ENCODE measurements at regions not wholly inside any gene's neighbourhood (a gene's known extent, or its start where the extent isn't known, plus 50 kb on each side); places are given as distances from the start of the nearest gene placed in this dataset.

DNA sequence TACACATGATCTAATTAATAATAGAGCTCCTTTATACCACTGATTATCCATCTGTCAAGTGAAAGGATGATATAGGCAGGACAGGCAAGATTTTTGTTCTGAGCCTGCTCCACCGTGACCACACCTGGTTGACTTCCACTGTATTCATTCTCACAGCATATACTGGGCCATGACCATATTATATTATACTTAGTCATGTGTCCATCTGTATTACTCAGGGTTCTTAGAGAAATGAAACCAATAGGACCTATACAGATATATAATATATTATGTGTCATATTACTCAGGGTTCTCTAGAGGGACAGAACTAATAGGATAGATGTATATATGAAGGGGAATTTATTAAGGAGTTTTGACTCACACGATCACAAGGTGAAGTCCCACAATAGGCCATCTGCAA, 675.1 kb downstream of the GRXCR1 start:
- H3K9me3 ChIP-seq: no peaks in the 10 kb centered on the region
- TF ChIP-seq POLR2AphosphoS5 (IDR thresholded peaks at IDR 0.05) (no peak), EP300 (IDR thresholded peaks at IDR 0.05) (no peak), POLR2A (IDR thresholded peaks at IDR 0.05) (no peak)
- TF ChIP-seq, protein P1, sequence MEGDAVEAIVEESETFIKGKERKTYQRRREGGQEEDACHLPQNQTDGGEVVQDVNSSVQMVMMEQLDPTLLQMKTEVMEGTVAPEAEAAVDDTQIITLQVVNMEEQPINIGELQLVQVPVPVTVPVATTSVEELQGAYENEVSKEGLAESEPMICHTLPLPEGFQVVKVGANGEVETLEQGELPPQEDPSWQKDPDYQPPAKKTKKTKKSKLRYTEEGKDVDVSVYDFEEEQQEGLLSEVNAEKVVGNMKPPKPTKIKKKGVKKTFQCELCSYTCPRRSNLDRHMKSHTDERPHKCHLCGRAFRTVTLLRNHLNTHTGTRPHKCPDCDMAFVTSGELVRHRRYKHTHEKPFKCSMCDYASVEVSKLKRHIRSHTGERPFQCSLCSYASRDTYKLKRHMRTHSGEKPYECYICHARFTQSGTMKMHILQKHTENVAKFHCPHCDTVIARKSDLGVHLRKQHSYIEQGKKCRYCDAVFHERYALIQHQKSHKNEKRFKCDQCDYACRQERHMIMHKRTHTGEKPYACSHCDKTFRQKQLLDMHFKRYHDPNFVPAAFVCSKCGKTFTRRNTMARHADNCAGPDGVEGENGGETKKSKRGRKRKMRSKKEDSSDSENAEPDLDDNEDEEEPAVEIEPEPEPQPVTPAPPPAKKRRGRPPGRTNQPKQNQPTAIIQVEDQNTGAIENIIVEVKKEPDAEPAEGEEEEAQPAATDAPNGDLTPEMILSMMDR (IDR thresholded peaks at IDR 0.05): no peak
- H3K4me3 ChIP-seq: no peak overlapping the region
- WGBS, 2 donors: 78 to 79% methylated on average over 2 of the region's 2 CpGs
- H3K27me3 ChIP-seq: no peaks in the 10 kb centered on the region
- ATAC-seq (ENCODE audit: low FRiP score in 2 of 2): no peak
- no peaks in the 10 kb centered on the region for H3K36me3 ChIP-seq
- no peak for DNase-seq
- H3K27ac ChIP-seq: no peak overlapping the region
- H3K4me1 ChIP-seq: no peaks in the 10 kb centered on the region

DNA sequence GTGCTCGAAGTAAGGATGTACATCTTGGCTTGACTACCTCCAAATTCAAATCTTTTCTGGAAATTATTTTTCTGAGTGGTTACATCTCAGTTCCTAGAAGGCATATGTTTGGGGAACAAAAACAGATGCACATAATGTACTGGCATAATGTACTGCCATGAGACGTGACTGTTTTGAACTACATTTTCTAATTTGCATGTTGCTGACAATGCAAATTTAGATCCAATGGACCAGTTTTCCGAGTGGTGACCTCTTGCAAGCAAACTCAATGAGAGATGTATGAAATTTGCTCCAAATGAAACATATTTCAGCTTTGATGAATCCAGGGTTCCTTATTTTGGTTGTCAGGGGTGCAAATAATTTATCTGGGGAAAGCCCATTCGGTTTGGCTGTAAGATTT, 694.3 kb downstream of the GRXCR1 start:
- no peak overlapping the region for H3K4me3 ChIP-seq
- H3K27ac ChIP-seq: no peak overlapping the region
- whole genome bisulfite sequencing, 2 donors: 67 to 75% methylated on average over 4 of the region's 4 CpGs
- no peaks in the 10 kb centered on the region for H3K27me3 ChIP-seq
- no peaks in the 10 kb centered on the region for H3K4me1 ChIP-seq
- H3K9me3 ChIP-seq: no peaks in the 10 kb centered on the region
- ATAC-seq (ENCODE audit: low FRiP score in 2 of 2) (no peak), DNase-seq (no peak)
- TF ChIP-seq POLR2A (IDR thresholded peaks at IDR 0.05) (no peak), EP300 (IDR thresholded peaks at IDR 0.05) (no peak), POLR2AphosphoS5 (IDR thresholded peaks at IDR 0.05) (no peak)
- TF ChIP-seq, protein P1 (IDR thresholded peaks at IDR 0.05): no peak
- no peaks in the 10 kb centered on the region for H3K36me3 ChIP-seq

DNA sequence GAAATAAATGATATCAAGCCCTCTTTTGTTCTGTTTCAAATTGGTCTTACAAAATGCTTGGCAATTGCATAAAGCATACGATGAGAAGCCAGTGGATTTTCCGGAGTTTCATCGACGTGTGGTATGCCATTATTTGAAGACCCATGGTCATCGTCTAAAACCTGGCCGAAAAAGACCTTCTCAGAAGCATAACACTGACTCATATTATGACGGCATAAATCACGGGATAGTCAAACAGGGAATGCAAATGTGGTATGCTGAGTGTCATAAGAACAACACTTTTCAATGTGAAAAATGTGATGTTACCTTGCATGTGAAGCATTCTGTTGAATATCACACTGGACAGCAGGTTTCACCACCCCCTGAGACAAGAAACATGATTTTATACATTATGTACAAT, 695.2 kb downstream of the GRXCR1 start:
- Histone ChIP-seq H3K9me3 (no peaks in the 10 kb centered on the region), H3K36me3 (no peaks in the 10 kb centered on the region), H3K4me3 (no peak overlapping the region), H3K27ac (no peak overlapping the region), H3K27me3 (no peaks in the 10 kb centered on the region), H3K4me1 (no peaks in the 10 kb centered on the region)
- TF ChIP-seq POLR2AphosphoS5 (IDR thresholded peaks at IDR 0.05) (no peak), POLR2A (IDR thresholded peaks at IDR 0.05) (no peak), EP300 (IDR thresholded peaks at IDR 0.05) (no peak)
- TF ChIP-seq, protein P1 (IDR thresholded peaks at IDR 0.05): no peak
- DNase-seq (no peak), ATAC-seq (ENCODE audit: low FRiP score in 2 of 2) (no peak)
- WGBS, 2 donors: 88 to 95% methylated on average over 8 of the region's 8 CpGs

DNA sequence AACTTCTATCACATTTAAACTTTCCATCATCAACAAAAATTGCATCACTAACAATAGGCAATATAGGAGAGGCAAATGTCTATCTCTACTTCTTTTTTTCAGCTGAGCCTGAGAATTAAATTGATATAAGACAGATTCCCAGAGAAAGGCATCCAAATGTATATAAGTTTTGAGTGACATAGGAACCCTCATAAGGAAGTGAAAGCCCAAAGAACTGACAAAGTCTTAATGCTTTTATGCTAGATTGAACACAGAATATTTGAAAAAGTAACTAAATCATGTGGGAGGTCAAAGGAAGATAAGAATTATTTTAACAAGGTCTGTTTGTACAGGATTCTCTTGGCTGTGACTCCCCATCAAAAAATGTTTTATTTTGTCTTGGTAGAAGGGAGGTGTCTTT, 714.9 kb downstream of the GRXCR1 start:
- ATAC-seq (ENCODE audit: low FRiP score in 2 of 2): no peak
- H3K4me3 ChIP-seq: no peak overlapping the region
- H3K9me3 ChIP-seq: no peaks in the 10 kb centered on the region
- H3K27me3 ChIP-seq: no peaks in the 10 kb centered on the region
- H3K36me3 ChIP-seq: no peaks in the 10 kb centered on the region
- no peak for TF ChIP-seq POLR2A (IDR thresholded peaks at IDR 0.05)
- no peak for TF ChIP-seq POLR2AphosphoS5 (IDR thresholded peaks at IDR 0.05)
- TF ChIP-seq EP300 (IDR thresholded peaks at IDR 0.05): no peak
- TF ChIP-seq, protein P1 (IDR thresholded peaks at IDR 0.05): no peak
- DNase-seq: no peak
- H3K4me1 ChIP-seq: no peaks in the 10 kb centered on the region
- H3K27ac ChIP-seq: no peak overlapping the region

DNA sequence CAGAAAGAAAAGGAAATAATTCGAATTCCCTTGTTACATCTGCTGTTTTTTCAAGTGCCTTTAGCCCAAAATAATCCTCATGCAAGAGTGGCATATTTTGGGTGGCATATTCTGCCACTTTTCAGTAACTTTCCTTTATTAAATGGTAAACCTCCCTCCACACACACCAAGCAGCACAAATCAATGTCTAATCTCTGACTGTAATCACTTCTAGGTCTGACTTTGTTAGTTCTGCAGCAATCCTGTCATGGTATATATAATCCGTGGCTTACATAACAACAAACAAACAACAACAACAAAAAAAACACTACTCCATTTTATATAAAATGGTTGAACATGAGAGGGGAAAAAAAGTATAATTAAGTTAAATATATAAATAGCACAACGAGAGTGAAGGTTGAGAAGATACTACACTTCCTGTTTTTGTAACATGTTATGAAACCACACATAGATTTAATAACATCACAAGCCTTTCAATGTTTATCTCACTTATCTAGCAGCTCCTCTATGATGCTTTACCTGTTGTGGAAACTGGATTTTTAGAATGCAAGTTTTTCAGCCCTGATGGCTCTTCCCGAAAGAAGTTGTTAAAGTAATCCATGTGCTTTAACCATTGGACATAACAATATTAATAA, 715.4 kb downstream of the GRXCR1 start:
- 57 to 63% methylated on average over 4 of the region's 4 CpGs for WGBS, 2 donors

More for the DNA sequence above, 715.4 kb downstream of the GRXCR1 start:
- Histone ChIP-seq H3K9me3 (no peaks in the 10 kb centered on the region), H3K4me3 (no peak overlapping the region), H3K27ac (no peak overlapping the region), H3K27me3 (no peaks in the 10 kb centered on the region), H3K36me3 (no peaks in the 10 kb centered on the region), H3K4me1 (no peaks in the 10 kb centered on the region)
- no peak for DNase-seq
- TF ChIP-seq POLR2A (IDR thresholded peaks at IDR 0.05) (no peak), EP300 (IDR thresholded peaks at IDR 0.05) (no peak), POLR2AphosphoS5 (IDR thresholded peaks at IDR 0.05) (no peak)
- TF ChIP-seq, protein P1 (IDR thresholded peaks at IDR 0.05): no peak
- no peak for ATAC-seq (ENCODE audit: low FRiP score in 2 of 2)
